GM12878 (cell line): ENCODE measurements at regions not wholly inside any gene's neighbourhood (a gene's known extent, or its start where the extent isn't known, plus 50 kb on each side); places are given as distances from the start of the nearest gene placed in this dataset.
A peak's percentile ranks its signal among the peaks of the same experiment; 100 is the strongest.
"Not testable (repeated sequence)": the region's sequence is repeated elsewhere in the genome, so short reads cannot be mapped to it uniquely, and the experiment has no call there.

Source experiments
- ATAC-seq: fragments of 200-7000 bp; cut with Tn5 transposase; 3 replicates; pipeline ENCODE4 v1.9.1; 2020; ENCODE audit warnings: mild to moderate bottlenecking, moderate library complexity
- BruUV-seq: library from RNA; stranded (reverse); fragments of 400-500 nt; replicated peaks from 2 replicates; lab custom pipeline; 2021; lab: Mats Ljungman, UMichigan
- CTCF ChIA-PET: fragments of 300-600 bp; sonication (Branson Sonifier 250); formaldehyde crosslinking; extraction: SDS; loops from one replicate; lab custom pipeline; 2021; ENCODE audit warnings: inconsistent platforms; lab: Yijun Ruan, JAX
- POLR2A ChIA-PET: fragments of 350-600 bp; formaldehyde crosslinking; extraction: SDS; loops from one replicate; lab custom pipeline; 2021; ENCODE audit warnings: inconsistent platforms; lab: Charles Lee
- RAD21 ChIA-PET: fragments of 300-600 bp; sonication (Branson Sonifier 250); formaldehyde crosslinking; loops from one replicate; lab custom pipeline; 2023; ENCODE audit warnings: antibody characterized with exemption; ENCODE audit not compliant: unreplicated experiment; lab: Charles Lee
- SMC1A ChIA-PET: fragments of 300-600 bp; sonication (Branson Sonifier 250); formaldehyde crosslinking; loops from one replicate; lab custom pipeline; 2023; ENCODE audit not compliant: unreplicated experiment, uncharacterized antibody; lab: Charles Lee
- DNase-seq: peaks from one replicate; pipeline ENCODE4 v3.0.0-alpha.2; 2011; ENCODE audit warnings: low read depth, low spot score
- FAIRE-seq: peaks from 3 replicates; lab custom pipeline; 2011; peaks lifted over from hg19 to GRCh38; lab: Jason Lieb, UNC
- H2AFZ ChIP-seq: 2 replicates; pipeline ENCODE4 v1.6.0; 2011; ENCODE audit warnings: low read depth, low read length, control low read depth; ENCODE audit not compliant: control insufficient read depth
- H3K27ac ChIP-seq: 2 replicates; pipeline ENCODE4 v1.5.1; 2011; ENCODE audit warnings: control low read depth; ENCODE audit not compliant: control insufficient read depth, insufficient read depth
- H3K27me3 ChIP-seq, 2 experiments: replicated peaks in 1 of 2; 2 replicates each; pipeline versions ENCODE4 v1.6.0 to v1.6.1; 2011; ENCODE audit warnings: low read length in 1 of 2; ENCODE audit not compliant: control insufficient read depth in 2 of 2, insufficient read depth in 2 of 2
- H3K36me3 ChIP-seq, 2 experiments: 2 replicates each; pipeline ENCODE4 v1.5.1; 2011; ENCODE audit warnings: low read length in 1 of 2; ENCODE audit not compliant: control insufficient read depth in 2 of 2, insufficient read depth in 2 of 2
- H3K4me1 ChIP-seq: 2 replicates; pipeline ENCODE4 v1.6.1; 2011; ENCODE audit warnings: mild to moderate bottlenecking, low read length, moderate library complexity, mixed read lengths; ENCODE audit not compliant: control insufficient read depth, insufficient read depth
- H3K4me2 ChIP-seq: 2 replicates; pipeline ENCODE4 v1.6.0; 2011; ENCODE audit warnings: control low read depth; ENCODE audit not compliant: control insufficient read depth, insufficient read depth
- H3K4me3 ChIP-seq: fragments of 200-600 bp; sonication (generic); 2 replicates; pipeline ENCODE4 v1.5.1; 2016
- H3K79me2 ChIP-seq: 2 replicates; pipeline ENCODE4 v1.6.0; 2011; ENCODE audit warnings: low read length; ENCODE audit not compliant: control insufficient read depth, insufficient read depth
- H3K9ac ChIP-seq: 2 replicates; pipeline ENCODE4 v1.8.0; 2011; ENCODE audit warnings: low read length, control low read depth, mixed read lengths; ENCODE audit not compliant: control insufficient read depth, insufficient read depth
- H3K9me3 ChIP-seq: replicated peaks from 3 replicates; pipeline ENCODE4 v1.5.1; 2011; ENCODE audit warnings: mild to moderate bottlenecking, low read length; ENCODE audit not compliant: control insufficient read depth, insufficient read depth
- H4K20me1 ChIP-seq: 2 replicates; pipeline ENCODE4 v1.6.0; 2011; ENCODE audit not compliant: control insufficient read depth, insufficient read depth
- BCL11A ChIP-seq: IDR thresholded peaks from 2 replicates; pipeline ENCODE4 v1.6.1; 2011; ENCODE audit warnings: low read depth, low read length
- MEF2B ChIP-seq: fragments of 450-650 bp; IDR thresholded peaks from 2 replicates; pipeline ENCODE4 v1.6.1; 2018; ENCODE audit warnings: mild to moderate bottlenecking, moderate library complexity; ENCODE audit not compliant: partially characterized antibody, poor library complexity, severe bottlenecking
- NBN ChIP-seq: fragments of 450-650 bp; IDR thresholded peaks from 2 replicates; pipeline ENCODE4 v1.6.1; 2016
- RAD21 ChIP-seq: IDR thresholded peaks from 2 replicates; pipeline ENCODE4 v1.6.1; 2011; ENCODE audit warnings: mild to moderate bottlenecking, low read depth, low read length, moderate library complexity; ENCODE audit not compliant: insufficient read depth
- RUNX3 ChIP-seq: IDR thresholded peaks from 2 replicates; pipeline ENCODE4 v1.6.1; 2012; ENCODE audit warnings: low read length, inconsistent platforms
- WGBS: methylation state at CpG from one replicate; pipeline ENCODE4 v1.1.6; 2016; ENCODE audit warnings: low lambda C conversion rate; ENCODE audit not compliant: insufficient replicate concordance, insufficient coverage; ENCODE audit errors: missing lambda C conversion rate; 5-methylcytosine and 5-hydroxymethylcytosine counted together
- in situ Hi-C: fragments of 300-500 bp; cut with MboI; formaldehyde crosslinking; loops from 9 replicates; pipeline ENCODE4 v1.14.3; 2018; ENCODE audit warnings: mixed read lengths
- intact Hi-C: fragments of 100-400 bp; cut with micrococcal nuclease; formaldehyde crosslinking; loops from one replicate; pipeline ENCODE4 v1.14.2; 2022; ENCODE audit not compliant: unreplicated experiment
- TF ChIP-seq, protein P1 (sequence below): fragments of 450-650 bp; IDR thresholded peaks from 2 replicates; pipeline ENCODE4 v1.6.1; 2018; ENCODE audit warnings: borderline replicate concordance, mild to moderate bottlenecking; ENCODE audit not compliant: partially characterized antibody

DNA sequence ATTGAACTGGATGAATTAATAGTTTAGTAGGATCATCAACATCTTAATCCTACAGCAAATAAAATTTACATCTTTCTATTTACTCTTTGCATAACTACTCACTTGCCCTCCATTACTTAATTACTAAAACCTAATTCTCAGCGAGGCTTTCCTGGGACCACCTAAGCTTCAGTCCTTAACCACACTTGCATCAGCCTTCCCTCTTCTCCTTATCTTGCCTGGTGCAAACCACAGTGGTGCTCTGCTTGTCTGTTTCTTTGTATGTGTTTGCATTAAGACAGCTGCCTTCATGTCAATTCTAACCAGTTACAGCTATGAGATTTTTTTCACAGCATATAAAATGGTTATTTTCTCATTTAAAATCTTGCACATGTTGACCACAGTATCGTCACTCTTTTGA lies 72.6 kb upstream of the ZNF92 start (continued):
- TF ChIP-seq, protein P1, sequence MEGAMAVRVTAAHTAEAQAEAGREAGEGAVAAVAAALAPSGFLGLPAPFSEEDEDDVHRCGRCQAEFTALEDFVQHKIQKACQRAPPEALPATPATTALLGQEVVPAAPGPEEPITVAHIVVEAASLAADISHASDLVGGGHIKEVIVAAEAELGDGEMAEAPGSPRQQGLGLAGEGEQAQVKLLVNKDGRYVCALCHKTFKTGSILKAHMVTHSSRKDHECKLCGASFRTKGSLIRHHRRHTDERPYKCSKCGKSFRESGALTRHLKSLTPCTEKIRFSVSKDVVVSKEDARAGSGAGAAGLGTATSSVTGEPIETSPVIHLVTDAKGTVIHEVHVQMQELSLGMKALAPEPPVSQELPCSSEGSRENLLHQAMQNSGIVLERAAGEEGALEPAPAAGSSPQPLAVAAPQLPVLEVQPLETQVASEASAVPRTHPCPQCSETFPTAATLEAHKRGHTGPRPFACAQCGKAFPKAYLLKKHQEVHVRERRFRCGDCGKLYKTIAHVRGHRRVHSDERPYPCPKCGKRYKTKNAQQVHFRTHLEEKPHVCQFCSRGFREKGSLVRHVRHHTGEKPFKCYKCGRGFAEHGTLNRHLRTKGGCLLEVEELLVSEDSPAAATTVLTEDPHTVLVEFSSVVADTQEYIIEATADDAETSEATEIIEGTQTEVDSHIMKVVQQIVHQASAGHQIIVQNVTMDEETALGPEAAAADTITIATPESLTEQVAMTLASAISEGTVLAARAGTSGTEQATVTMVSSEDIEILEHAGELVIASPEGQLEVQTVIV, result no peak
- TF ChIP-seq BCL11A (no peak), NBN (no peak), RAD21 (no peak)
- TF ChIP-seq, all 136 proteins: peak for 0

DNA sequence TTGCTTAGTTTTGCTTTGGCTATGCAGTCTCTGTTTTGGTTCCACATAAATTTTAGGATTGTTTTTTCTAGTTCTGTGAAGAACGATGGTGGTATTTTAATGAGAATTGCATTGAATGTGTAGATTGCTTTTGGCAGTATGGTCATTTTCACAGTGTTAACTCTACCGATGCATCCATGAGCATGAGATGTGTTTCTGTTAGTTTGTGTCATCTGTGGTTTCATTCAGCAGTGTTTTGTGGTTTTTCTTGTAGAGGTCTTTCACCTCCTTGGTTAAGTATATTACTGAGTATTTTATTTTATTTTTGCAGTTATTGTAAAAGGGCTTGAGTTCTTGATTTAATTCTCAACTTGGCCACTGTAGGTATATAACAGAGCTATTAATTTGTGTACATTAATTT lies 78.2 kb upstream of the ZNF92 start:
- no TSS peak for BruUV-seq
- no peaks in the 10 kb centered on the region for H3K36me3 ChIP-seq
- ChIA-PET RAD21 (no interaction called here), CTCF (interaction anchor here (0.7 to 1.2 kb wide), 2 partner anchors 9 to 11 kb away, joined by 3 read pairs; no protein-coding TSS in a partner anchor), POLR2A (interaction anchor here (0.5 kb wide), 1 partner anchor 13 kb away, joined by 4 read pairs; no protein-coding TSS in a partner anchor)
- H3K4me1 ChIP-seq, result no peaks in the 10 kb centered on the region
- peak; percentile 76 for ATAC-seq
- FAIRE-seq, result no peak
- intact Hi-C loops (no loop called here), in situ Hi-C loops (no loop called here)
- H3K9me3 ChIP-seq, result no peaks in the 10 kb centered on the region; the same call in 2 of the 3 replicates
- no peak for DNase-seq
- WGBS, result 24% methylated on average over 2 of the region's 2 CpGs
- no peak overlapping the region for H3K4me3 ChIP-seq
- no peak overlapping the region for H2AFZ ChIP-seq
- H3K79me2 ChIP-seq, result no peaks in the 10 kb centered on the region
- no peak overlapping the region for H3K4me2 ChIP-seq
- H3K27ac ChIP-seq, result no peak overlapping the region
- no peak overlapping the region for H3K9ac ChIP-seq
- no peak for TF ChIP-seq MEF2B
- peak; percentile 28; the same call in 1 of the 2 replicates for TF ChIP-seq RUNX3
- TF ChIP-seq, all 136 proteins: peak for 1
- H3K27me3 ChIP-seq, result no peaks in the 10 kb centered on the region
- SMC1A ChIA-PET, result interaction anchor here (1.2 kb wide), 1 partner anchor 12 kb away, joined by 5 read pairs; no protein-coding TSS in a partner anchor
- H4K20me1 ChIP-seq, result no peaks in the 10 kb centered on the region

DNA sequence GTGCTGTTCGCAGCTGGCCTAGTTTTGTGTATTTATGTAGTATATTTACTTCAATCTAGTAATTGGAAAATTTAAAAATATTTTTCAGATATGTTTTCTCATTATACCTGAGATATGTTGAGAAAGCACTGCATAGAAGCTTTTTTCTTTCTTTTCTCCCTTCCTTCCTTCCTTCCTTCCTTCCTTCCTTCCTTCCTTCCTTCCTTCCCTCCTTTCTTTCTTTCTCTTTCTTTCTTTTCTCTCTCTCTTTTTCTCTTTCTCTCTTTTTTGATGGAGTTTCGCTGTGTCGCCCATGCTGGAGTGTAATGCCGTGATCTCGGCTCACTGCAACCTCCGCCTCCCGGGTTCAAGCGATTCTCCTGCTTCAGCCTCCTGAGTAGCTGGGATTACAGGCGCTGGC lies 83.3 kb upstream of the ZNF92 start:
- H3K36me3 ChIP-seq, DNase-seq, BruUV-seq, H3K27ac ChIP-seq, RAD21 ChIA-PET, H3K9ac ChIP-seq, H3K4me1 ChIP-seq, H3K4me2 ChIP-seq, ATAC-seq, H4K20me1 ChIP-seq, H3K79me2 ChIP-seq, FAIRE-seq, in situ Hi-C loops, H3K27me3 ChIP-seq, H3K4me3 ChIP-seq, intact Hi-C loops, H3K9me3 ChIP-seq, H2AFZ ChIP-seq: not testable (repeated sequence)
- ChIA-PET SMC1A (interaction anchor here (0.7 to 1.1 kb wide), 2 partner anchors 17 to 23 kb away, joined by 3 read pairs; no protein-coding TSS in a partner anchor), POLR2A (interaction anchor here (0.6 kb wide), 1 partner anchor 12 kb away, joined by 5 read pairs; no protein-coding TSS in a partner anchor), CTCF (interaction anchor here (1.2 kb wide), 1 partner anchor 17 kb away, joined by 4 read pairs; no protein-coding TSS in a partner anchor)
- 86% methylated on average over 9 of the region's 9 CpGs for WGBS
